H1 (cell line): ENCODE measurements at regions not wholly inside any gene's neighbourhood (a gene's known extent, or its start where the extent isn't known, plus 50 kb on each side); places are given as distances from the start of the nearest gene placed in this dataset.
A peak's percentile ranks its signal among the peaks of the same experiment; 100 is the strongest.

Source experiments
- CTCF ChIA-PET: fragments of 300-600 bp; sonication (Branson Sonifier 250); formaldehyde crosslinking; loops from one replicate; lab custom pipeline; 2021; ENCODE audit not compliant: partially characterized antibody; lab: Charles Lee
- POLR2A ChIA-PET: fragments of 300-600 bp; sonication (Branson Sonifier 250); formaldehyde crosslinking; loops from one replicate; lab custom pipeline; 2021; ENCODE audit warnings: inconsistent platforms; ENCODE audit not compliant: partially characterized antibody; lab: Charles Lee
- DNase-seq, 2 experiments: peaks; one replicate each; pipeline versions ENCODE4 v3.0.0 to v3.0.0-alpha.2; 2010 to 2022; ENCODE audit warnings: low spot score in 2 of 2, low read depth in 1 of 2, mixed read lengths in 1 of 2
- FAIRE-seq: peaks from 2 replicates; lab custom pipeline; 2011; peaks lifted over from hg19 to GRCh38; lab: Jason Lieb, UNC
- H2AFZ ChIP-seq: 2 replicates; pipeline ENCODE4 v1.8.1; 2012; ENCODE audit warnings: low read length, inconsistent platforms
- H2AK5ac ChIP-seq: 2 replicates; pipeline ENCODE4 v1.6.1; 2013; ENCODE audit warnings: low read depth, low read length
- H2BK120ac ChIP-seq: replicated peaks from 2 replicates; pipeline ENCODE3; 2013; ENCODE audit warnings: low read depth, low read length, inconsistent platforms
- H2BK12ac ChIP-seq: 2 replicates; pipeline ENCODE4 v1.6.1; 2013; ENCODE audit warnings: low read depth, low read length
- H2BK15ac ChIP-seq: 2 replicates; pipeline ENCODE4 v1.6.1; 2013; ENCODE audit warnings: low read length
- H2BK20ac ChIP-seq: 2 replicates; pipeline ENCODE4 v1.6.1; 2013; ENCODE audit warnings: low read length
- H2BK5ac ChIP-seq: 2 replicates; pipeline ENCODE4 v1.6.1; 2013; ENCODE audit warnings: low read depth, low read length
- H3K14ac ChIP-seq: 2 replicates; pipeline ENCODE4 v1.6.1; 2013; ENCODE audit warnings: inconsistent platforms; ENCODE audit not compliant: insufficient read length
- H3K18ac ChIP-seq: 2 replicates; pipeline ENCODE4 v1.6.1; 2013; ENCODE audit warnings: low read length; ENCODE audit errors: extremely low read depth
- H3K23ac ChIP-seq: 2 replicates; pipeline ENCODE4 v1.6.1; 2013; ENCODE audit warnings: inconsistent platforms; ENCODE audit not compliant: insufficient read length
- H3K23me2 ChIP-seq: 2 replicates; pipeline ENCODE4 v1.6.1; 2013; ENCODE audit warnings: low read depth, low read length
- H3K27ac ChIP-seq: 2 replicates; pipeline ENCODE4 v1.6.1; 2011; ENCODE audit warnings: low read depth, low read length, inconsistent platforms
- H3K27me3 ChIP-seq, 4 experiments: replicated peaks in 1 of 4; 1 replicate in 1 of 4; 2 replicates in 3 of 4; pipeline versions ENCODE4 v1.6.1 to v1.8.1; 2011 to 2013; ENCODE audit warnings: low read length in 3 of 4, mild to moderate bottlenecking in 3 of 4, inconsistent platforms in 2 of 4, mixed read lengths in 2 of 4, moderate library complexity in 1 of 4; ENCODE audit not compliant: control insufficient read depth in 3 of 4, insufficient read depth in 3 of 4; ENCODE audit errors: extremely low read depth in 1 of 4
- H3K36me3 ChIP-seq, 4 experiments: 2 replicates each; pipeline versions ENCODE4 v1.6.1 to v1.8.1; 2011 to 2013; ENCODE audit warnings: mild to moderate bottlenecking in 4 of 4, low read length in 3 of 4, moderate library complexity in 2 of 4, control low read depth in 1 of 4, inconsistent platforms in 1 of 4; ENCODE audit not compliant: insufficient read depth in 4 of 4, control insufficient read depth in 2 of 4
- H3K4ac ChIP-seq: replicated peaks from 2 replicates; pipeline ENCODE3; 2013; ENCODE audit warnings: low read length, low read depth, mixed read lengths, inconsistent platforms; ENCODE audit not compliant: insufficient read length
- H3K4me1 ChIP-seq, 4 experiments: replicated peaks in 1 of 4; 1 replicate in 1 of 4; 2 replicates in 3 of 4; pipeline versions ENCODE4 v1.6.1 to v1.8.1; 2011 to 2013; ENCODE audit warnings: low read length in 3 of 4, inconsistent platforms in 2 of 4, mixed read lengths in 1 of 4; ENCODE audit not compliant: insufficient read depth in 4 of 4, control insufficient read depth in 3 of 4
- H3K4me2 ChIP-seq, 2 experiments: 2 replicates each; pipeline versions ENCODE4 v1.6.1 to v1.8.1; 2011 to 2013; ENCODE audit warnings: low read depth in 2 of 2, low read length in 2 of 2, control low read depth in 1 of 2, inconsistent platforms in 1 of 2, mild to moderate bottlenecking in 1 of 2; ENCODE audit not compliant: insufficient read depth in 1 of 2
- H3K4me3 ChIP-seq, 4 experiments: fragments of 200-600, 300-600 bp in 1 of 4; sonication (generic), shearing (Covaris generic), sonication (Bioruptor Twin) in 1 of 4; 2 replicates each; pipeline versions ENCODE4 v1.5.1 to v1.8.1; 2011 to 2016; ENCODE audit warnings: low read length in 4 of 4, low read depth in 3 of 4, control low read depth in 2 of 4, inconsistent platforms in 2 of 4, mild to moderate bottlenecking in 2 of 4, mixed read lengths in 1 of 4, moderate library complexity in 1 of 4; ENCODE audit not compliant: insufficient read depth in 2 of 4; ENCODE audit errors: extremely low read depth in 1 of 4
- H3K56ac ChIP-seq: replicated peaks from 2 replicates; pipeline ENCODE3; 2013; ENCODE audit warnings: low read depth, mild to moderate bottlenecking, mixed read lengths, low read length, inconsistent platforms; ENCODE audit not compliant: insufficient read length
- H3K79me1 ChIP-seq: 2 replicates; pipeline ENCODE4 v1.6.1; 2013; ENCODE audit warnings: low read depth, low read length, control low read depth
- H3K79me2 ChIP-seq, 2 experiments: 2 replicates each; pipeline versions ENCODE4 v1.6.1 to v1.8.1; 2012 to 2013; ENCODE audit warnings: low read length in 2 of 2, mild to moderate bottlenecking in 2 of 2, inconsistent platforms in 1 of 2; ENCODE audit not compliant: insufficient read depth in 2 of 2, control insufficient read depth in 1 of 2
- H3K9ac ChIP-seq, 4 experiments: replicated peaks in 1 of 4; 1 replicate in 1 of 4; 2 replicates in 3 of 4; pipeline versions ENCODE4 v1.6.1 to v1.8.1; 2011 to 2013; ENCODE audit warnings: low read depth in 3 of 4, low read length in 3 of 4, control low read depth in 2 of 4, mild to moderate bottlenecking in 2 of 4, moderate library complexity in 2 of 4, inconsistent platforms in 1 of 4; ENCODE audit errors: extremely low read depth in 1 of 4
- H3K9me3 ChIP-seq, 2 experiments: 2 replicates each; pipeline versions ENCODE4 v1.6.1 to v1.8.1; 2012 to 2013; ENCODE audit warnings: mild to moderate bottlenecking in 2 of 2, moderate library complexity in 2 of 2, control low read depth in 1 of 2, inconsistent platforms in 1 of 2, low read depth in 1 of 2, low read length in 1 of 2, mixed read lengths in 1 of 2; ENCODE audit not compliant: insufficient read depth in 2 of 2
- H4K20me1 ChIP-seq, 2 experiments: replicated peaks in 1 of 2; 2 replicates each; pipeline versions ENCODE3 to v1.8.1; 2011 to 2013; ENCODE audit warnings: inconsistent platforms in 2 of 2, low read length in 2 of 2, mild to moderate bottlenecking in 1 of 2; ENCODE audit not compliant: insufficient read depth in 2 of 2, control insufficient read depth in 1 of 2
- H4K5ac ChIP-seq: 2 replicates; pipeline ENCODE4 v1.6.1; 2013; ENCODE audit warnings: low read length, low read depth, mixed read lengths, inconsistent platforms; ENCODE audit not compliant: insufficient read length
- H4K8ac ChIP-seq: 2 replicates; pipeline ENCODE4 v1.8.0; 2013; ENCODE audit warnings: mild to moderate bottlenecking, moderate library complexity, low read length, inconsistent platforms; ENCODE audit not compliant: insufficient read depth; ENCODE audit errors: extremely low read depth
- H4K91ac ChIP-seq: replicated peaks from 2 replicates; pipeline ENCODE3; 2013; ENCODE audit warnings: low read length, mixed read lengths, inconsistent platforms; ENCODE audit not compliant: insufficient read length
- BCL11A ChIP-seq, 2 experiments: IDR thresholded peaks; one replicate each; pipeline ENCODE4 v1.6.1; 2011; ENCODE audit warnings: low read depth in 2 of 2, low read length in 2 of 2, mild to moderate bottlenecking in 2 of 2
- CEBPB ChIP-seq: IDR thresholded peaks from 2 replicates; pipeline ENCODE4 v1.6.1; 2012; ENCODE audit warnings: low read depth, low read length
- CREB1 ChIP-seq: IDR thresholded peaks from 2 replicates; pipeline ENCODE4 v1.6.1; 2012; ENCODE audit warnings: inconsistent platforms
- EZH2 ChIP-seq: fragments of 200-600 bp; sonication (generic); IDR thresholded peaks from 2 replicates; pipeline ENCODE4 v1.7.1; 2012; ENCODE audit warnings: low read depth, mild to moderate bottlenecking, moderate library complexity, low read length, inconsistent platforms; ENCODE audit not compliant: severe bottlenecking
- PHF8 ChIP-seq: fragments of 200-600 bp; sonication (generic); conservative IDR thresholded peaks from 2 replicates; pipeline ENCODE4 v1.7.1; 2012; ENCODE audit warnings: low read depth, mild to moderate bottlenecking, inconsistent platforms, low read length, moderate library complexity
- RAD21 ChIP-seq, 2 experiments: IDR thresholded peaks in 1 of 2; conservative IDR thresholded peaks in 1 of 2; 2 replicates each; pipeline ENCODE4 v1.6.1; 2011; ENCODE audit warnings: low read depth in 2 of 2, low read length in 2 of 2, improper control_type of control experiment in 1 of 2, inconsistent platforms in 1 of 2, mild to moderate bottlenecking in 1 of 2, moderate library complexity in 1 of 2
- RFX5 ChIP-seq: IDR thresholded peaks from 2 replicates; pipeline ENCODE4 v1.6.1; 2011; ENCODE audit warnings: low read depth, low read length, improper control_type of control experiment, borderline replicate concordance
- SP1 ChIP-seq: IDR thresholded peaks from 2 replicates; pipeline ENCODE4 v1.6.1; 2011; ENCODE audit warnings: low read depth, low read length
- WGBS, 2 experiments: shearing (Covaris generic) in 1 of 2; methylation state at CpG; one replicate each; pipeline versions ENCODE4 v1.1.6 to v1.1.7; 2013 to 2015; ENCODE audit warnings: low lambda C conversion rate in 2 of 2, mixed read lengths in 2 of 2, inconsistent platforms in 1 of 2, low coverage in 1 of 2, missing lambda C conversion rate in 1 of 2; ENCODE audit not compliant: insufficient replicate concordance in 2 of 2, insufficient coverage in 1 of 2, insufficient read length in 1 of 2; ENCODE audit errors: extremely low coverage in 1 of 2, missing lambda C conversion rate in 1 of 2; 5-methylcytosine and 5-hydroxymethylcytosine counted together
- TF ChIP-seq, protein P1 (sequence below): IDR thresholded peaks from 2 replicates; pipeline ENCODE4 v1.6.1; 2012; ENCODE audit warnings: low read length, inconsistent platforms

- no peak for FAIRE-seq
- CTCF ChIA-PET: no interaction called here
These were observed 601.0 kb upstream of the EPHA6 start for GRCh38 chr3:96213393-96213792.

More at GRCh38 chr3:96213393-96213792, 601.0 kb upstream of the EPHA6 start:
- H3K4me1 ChIP-seq: no peaks in the 10 kb centered on the region
- no peak overlapping the region for H2BK5ac ChIP-seq
- no peak overlapping the region for H3K56ac ChIP-seq
- POLR2A ChIA-PET: no interaction called here
- H3K79me1 ChIP-seq: no peaks in the 10 kb centered on the region
- no peaks in the 10 kb centered on the region for H4K20me1 ChIP-seq
- 96% methylated on average over 3 of the region's 3 CpGs; no CpG with 5 or more reads in 1 of the 2 experiments for WGBS, 2 experiments
- no peak overlapping the region for H3K27ac ChIP-seq
- H2BK12ac ChIP-seq: no peak overlapping the region
- no peak overlapping the region for H3K4me3 ChIP-seq
- H3K36me3 ChIP-seq: no peaks in the 10 kb centered on the region
- DNase-seq: no peak
- no peak overlapping the region for H2AFZ ChIP-seq
- no peak overlapping the region for H3K4me2 ChIP-seq
- no peaks in the 10 kb centered on the region for H3K27me3 ChIP-seq
- H4K8ac ChIP-seq: no peak overlapping the region
- no peak overlapping the region for H3K23ac ChIP-seq
- no peak overlapping the region for H2BK20ac ChIP-seq
- no peaks in the 10 kb centered on the region; a peak in 1 of 4 replicates for H3K9me3 ChIP-seq
- no peak overlapping the region for H3K4ac ChIP-seq
- TF ChIP-seq CREB1 (no peak), RFX5 (no peak), RAD21 (IDR thresholded peaks at IDR 0.05 in 1 of 2, conservative IDR thresholded peaks at IDR 0.05 in 1 of 2; ENCODE audit: low read depth in 2 of 2, low read length in 2 of 2) (peak; percentile 12 to 15; a peak in 2 of 4 replicates), EZH2 (no peak), BCL11A (IDR thresholded peaks at IDR 0.05; ENCODE audit: low read depth in 2 of 2, low read length in 2 of 2) (no peak), PHF8 (no peak), SP1 (no peak), CEBPB (no peak)
- TF ChIP-seq, protein P1, sequence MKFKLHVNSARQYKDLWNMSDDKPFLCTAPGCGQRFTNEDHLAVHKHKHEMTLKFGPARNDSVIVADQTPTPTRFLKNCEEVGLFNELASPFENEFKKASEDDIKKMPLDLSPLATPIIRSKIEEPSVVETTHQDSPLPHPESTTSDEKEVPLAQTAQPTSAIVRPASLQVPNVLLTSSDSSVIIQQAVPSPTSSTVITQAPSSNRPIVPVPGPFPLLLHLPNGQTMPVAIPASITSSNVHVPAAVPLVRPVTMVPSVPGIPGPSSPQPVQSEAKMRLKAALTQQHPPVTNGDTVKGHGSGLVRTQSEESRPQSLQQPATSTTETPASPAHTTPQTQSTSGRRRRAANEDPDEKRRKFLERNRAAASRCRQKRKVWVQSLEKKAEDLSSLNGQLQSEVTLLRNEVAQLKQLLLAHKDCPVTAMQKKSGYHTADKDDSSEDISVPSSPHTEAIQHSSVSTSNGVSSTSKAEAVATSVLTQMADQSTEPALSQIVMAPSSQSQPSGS: no peak
- H3K14ac ChIP-seq: no peak overlapping the region
- H2BK120ac ChIP-seq: no peak overlapping the region
- H3K23me2 ChIP-seq: no peaks in the 10 kb centered on the region
- H2BK15ac ChIP-seq: no peak overlapping the region
- H4K5ac ChIP-seq: no peak overlapping the region
- H4K91ac ChIP-seq: no peak overlapping the region
- no peak overlapping the region for H2AK5ac ChIP-seq
- H3K18ac ChIP-seq: no peak overlapping the region
- no peaks in the 10 kb centered on the region for H3K79me2 ChIP-seq
- no peak overlapping the region for H3K9ac ChIP-seq
